MM.1S (cell line): ENCODE measurements at regions not wholly inside any gene's neighbourhood (a gene's known extent, or its start where the extent isn't known, plus 50 kb on each side); places are given as distances from the start of the nearest gene placed in this dataset.
A peak's percentile ranks its signal among the peaks of the same experiment; 100 is the strongest.

Experiments
- CTCF ChIP-seq: fragments of 300-600 bp; sonication (generic); IDR thresholded peaks from 2 replicates; pipeline ENCODE4 v1.5.1; 2016; ENCODE audit warnings: antibody characterized with exemption, low read length, mixed read lengths
- EZH2 ChIP-seq: fragments of 300-600 bp; sonication (generic); optimal IDR thresholded peaks from 2 replicates; pipeline ENCODE3; 2017; ENCODE audit warnings: low read depth, mild to moderate bottlenecking, antibody characterized with exemption, low read length, mixed read lengths
- EZH2phosphoT487 ChIP-seq: fragments of 300-600 bp; sonication (generic); IDR thresholded peaks from 2 replicates; pipeline ENCODE4 v1.6.1; 2018; ENCODE audit warnings: antibody characterized with exemption, low read length

GRCh38 chr1:18560692-18561091 is 70.0 kb upstream of the PAX7 start:
- no peak for TF ChIP-seq EZH2
- TF ChIP-seq CTCF: peak; percentile 16; the same call in 1 of the 2 replicates
- TF ChIP-seq EZH2phosphoT487: no peak
